ENCODE measurements at regions not wholly inside any gene's neighbourhood (a gene's known extent, or its start where the extent isn't known, plus 50 kb on each side); places are given as distances from the start of the nearest gene placed in this dataset.
A peak's percentile ranks its signal among the peaks of the same experiment; 100 is the strongest.

DNA sequence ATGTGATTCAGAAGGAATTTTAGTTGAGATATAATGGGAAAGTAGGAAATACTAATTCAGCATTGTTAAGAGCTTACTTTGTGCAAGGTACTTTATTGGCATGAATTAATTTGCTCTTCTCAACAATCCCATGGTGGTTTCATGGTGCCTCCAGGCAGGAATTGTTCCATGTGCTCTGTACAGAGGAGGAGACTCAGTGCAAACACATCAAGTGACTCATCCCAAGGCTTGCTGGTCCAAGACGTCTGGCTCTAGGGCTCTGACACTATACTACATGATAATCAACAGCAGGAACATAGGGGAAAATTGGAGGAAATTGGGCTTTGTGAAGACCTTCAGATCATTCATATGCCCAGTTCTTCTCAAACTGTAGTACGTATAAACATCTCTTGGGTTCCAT lies 66.5 kb upstream of the PRKG1 start:
- Histone ChIP-seq H3K27ac (ENCODE audit: low read length) (no peak overlapping the region), H3F3A (ENCODE audit: low read length, unreplicated experiment) (no peaks in the 10 kb centered on the region), H3K9ac (ENCODE audit: low read length) (no peak overlapping the region), H3K36me3 (ENCODE audit: low read depth, low read length) (no peaks in the 10 kb centered on the region), H3K27me3 (ENCODE audit: low read length) (peaks cover 34% of the 10 kb centered on the region), H3K9me3 (ENCODE audit: low read length) (no peaks in the 10 kb centered on the region), H3K4me1 (ENCODE audit: insufficient read depth, low read length) (peaks cover 7% of the 10 kb centered on the region), H3K79me2 (ENCODE audit: low read length) (no peaks in the 10 kb centered on the region), H3K9me2 (replicated peaks; ENCODE audit: low read length) (no peaks in the 10 kb centered on the region), H2AFZ (ENCODE audit: low read length) (no peak overlapping the region), H3K4me2 (ENCODE audit: low read length) (no peak overlapping the region), H4K20me1 (ENCODE audit: low read length) (no peaks in the 10 kb centered on the region), H3K4me3 (ENCODE audit: low read length) (no peak overlapping the region)
- peak; percentile 90 for DNase-seq
- BruUV-seq (replicated peaks): no TSS peak
- ChIA-PET CTCF (interaction anchor here (0.6 kb wide), 1 partner anchor 356 kb away, joined by 4 read pairs; no protein-coding TSS in a partner anchor), POLR2A (ENCODE audit: unreplicated experiment) (no interaction called here)
- ATAC-seq: peak; percentile 99
- no peak for TF ChIP-seq EZH2 (IDR thresholded peaks at IDR 0.05; ENCODE audit: low read length, unreplicated experiment)
- TF ChIP-seq, protein P1, sequence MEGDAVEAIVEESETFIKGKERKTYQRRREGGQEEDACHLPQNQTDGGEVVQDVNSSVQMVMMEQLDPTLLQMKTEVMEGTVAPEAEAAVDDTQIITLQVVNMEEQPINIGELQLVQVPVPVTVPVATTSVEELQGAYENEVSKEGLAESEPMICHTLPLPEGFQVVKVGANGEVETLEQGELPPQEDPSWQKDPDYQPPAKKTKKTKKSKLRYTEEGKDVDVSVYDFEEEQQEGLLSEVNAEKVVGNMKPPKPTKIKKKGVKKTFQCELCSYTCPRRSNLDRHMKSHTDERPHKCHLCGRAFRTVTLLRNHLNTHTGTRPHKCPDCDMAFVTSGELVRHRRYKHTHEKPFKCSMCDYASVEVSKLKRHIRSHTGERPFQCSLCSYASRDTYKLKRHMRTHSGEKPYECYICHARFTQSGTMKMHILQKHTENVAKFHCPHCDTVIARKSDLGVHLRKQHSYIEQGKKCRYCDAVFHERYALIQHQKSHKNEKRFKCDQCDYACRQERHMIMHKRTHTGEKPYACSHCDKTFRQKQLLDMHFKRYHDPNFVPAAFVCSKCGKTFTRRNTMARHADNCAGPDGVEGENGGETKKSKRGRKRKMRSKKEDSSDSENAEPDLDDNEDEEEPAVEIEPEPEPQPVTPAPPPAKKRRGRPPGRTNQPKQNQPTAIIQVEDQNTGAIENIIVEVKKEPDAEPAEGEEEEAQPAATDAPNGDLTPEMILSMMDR (conservative IDR thresholded peaks at IDR 0.05; ENCODE audit: low read depth, low read length): no peak
- no peak for TF ChIP-seq EZH2phosphoT487 (IDR thresholded peaks at IDR 0.05; ENCODE audit: borderline replicate concordance, low read length)
- intact Hi-C loops (cut with micrococcal nuclease): loop anchor here (5.0 to 10.0 kb wide), 2 partner anchors 885 to 1717 kb away; no protein-coding TSS in a partner anchor

DNA sequence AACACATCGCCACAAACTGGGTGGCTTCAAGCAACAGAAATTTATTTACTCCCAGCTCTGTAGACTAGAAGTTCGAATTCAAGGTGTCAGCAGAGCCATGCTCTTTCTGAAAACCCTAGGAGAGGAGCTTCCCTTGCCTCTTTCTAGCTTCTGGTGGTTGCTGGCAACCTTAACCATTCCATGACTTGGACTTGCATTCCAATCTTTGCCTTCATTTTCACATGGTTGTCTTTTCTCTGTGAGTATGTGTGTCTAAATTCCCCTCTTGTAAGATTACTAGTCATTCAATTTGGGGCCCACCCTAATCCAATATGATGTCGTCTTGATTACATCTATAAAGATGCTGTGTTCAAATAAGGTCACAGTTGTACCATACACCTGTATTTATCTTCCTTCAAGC lies 65.9 kb upstream of the PRKG1 start:
- Histone ChIP-seq H3K36me3 (ENCODE audit: low read depth, low read length) (no peaks in the 10 kb centered on the region), H4K20me1 (ENCODE audit: low read length) (no peaks in the 10 kb centered on the region), H2AFZ (ENCODE audit: low read length) (no peak overlapping the region), H3K79me2 (ENCODE audit: low read length) (no peaks in the 10 kb centered on the region), H3K9me2 (replicated peaks; ENCODE audit: low read length) (no peaks in the 10 kb centered on the region), H3K4me3 (ENCODE audit: low read length) (no peak overlapping the region), H3K27me3 (ENCODE audit: low read length) (peaks cover 30% of the 10 kb centered on the region), H3K27ac (ENCODE audit: low read length) (no peak overlapping the region), H3K9ac (ENCODE audit: low read length) (no peak overlapping the region), H3F3A (ENCODE audit: low read length, unreplicated experiment) (no peaks in the 10 kb centered on the region), H3K4me2 (ENCODE audit: low read length) (no peak overlapping the region), H3K4me1 (ENCODE audit: insufficient read depth, low read length) (peaks cover 7% of the 10 kb centered on the region), H3K9me3 (ENCODE audit: low read length) (no peaks in the 10 kb centered on the region)
- ATAC-seq: no peak
- BruUV-seq (replicated peaks): no TSS peak
- no peak for TF ChIP-seq EZH2 (IDR thresholded peaks at IDR 0.05; ENCODE audit: low read length, unreplicated experiment)
- intact Hi-C loops (cut with micrococcal nuclease): loop anchor here (5.0 to 10.0 kb wide), 2 partner anchors 884 to 1716 kb away; no protein-coding TSS in a partner anchor
- peak; percentile 11 for DNase-seq
- POLR2A ChIA-PET (ENCODE audit: unreplicated experiment): no interaction called here
- CTCF ChIA-PET: no interaction called here

DNA sequence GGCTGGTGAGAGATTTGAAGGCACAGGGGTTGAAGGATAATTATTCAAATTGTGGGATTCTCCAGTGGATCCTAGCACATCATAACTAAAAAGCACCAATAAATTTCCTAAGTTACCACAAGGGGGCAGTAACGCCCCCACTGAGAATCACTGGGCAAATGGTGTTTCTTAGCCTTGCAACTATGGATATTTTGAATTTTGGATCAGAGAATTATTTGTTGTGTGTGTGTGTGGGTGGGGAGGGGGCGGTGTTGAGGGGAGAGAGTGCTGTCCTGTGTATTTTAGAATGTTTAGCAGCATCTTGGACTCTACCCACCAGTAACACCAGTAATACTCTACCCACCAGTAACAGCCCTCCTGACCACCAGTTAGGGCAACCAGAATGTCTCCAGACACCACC lies 63.3 kb upstream of the PRKG1 start:
- Histone ChIP-seq H3K4me1 (ENCODE audit: insufficient read depth, low read length) (peaks cover 7% of the 10 kb centered on the region), H3F3A (ENCODE audit: low read length, unreplicated experiment) (no peaks in the 10 kb centered on the region), H3K27ac (ENCODE audit: low read length) (no peak overlapping the region), H3K36me3 (ENCODE audit: low read depth, low read length) (no peaks in the 10 kb centered on the region), H3K4me2 (ENCODE audit: low read length) (no peak overlapping the region), H3K4me3 (ENCODE audit: low read length) (no peak overlapping the region), H3K9me2 (replicated peaks; ENCODE audit: low read length) (no peaks in the 10 kb centered on the region), H2AFZ (ENCODE audit: low read length) (no peak overlapping the region), H3K9ac (ENCODE audit: low read length) (no peak overlapping the region), H3K79me2 (ENCODE audit: low read length) (no peaks in the 10 kb centered on the region), H3K27me3 (ENCODE audit: low read length) (peaks cover 15% of the 10 kb centered on the region), H3K9me3 (ENCODE audit: low read length) (no peaks in the 10 kb centered on the region), H4K20me1 (ENCODE audit: low read length) (no peaks in the 10 kb centered on the region)
- ChIA-PET POLR2A (ENCODE audit: unreplicated experiment) (no interaction called here), CTCF (no interaction called here)
- TF ChIP-seq, protein P1 (conservative IDR thresholded peaks at IDR 0.05; ENCODE audit: low read depth, low read length): peak; percentile 100
- no peak for TF ChIP-seq EZH2 (IDR thresholded peaks at IDR 0.05; ENCODE audit: low read length, unreplicated experiment)
- intact Hi-C loops (cut with micrococcal nuclease): loop anchor here (1.0 kb wide), 4 partner anchors 37 to 1204 kb away; no protein-coding TSS in a partner anchor
- ATAC-seq (peak; percentile 60), DNase-seq (peak; percentile 93)
- no TSS peak for BruUV-seq (replicated peaks)

Data from PC-3 (cell line).